ENCODE measurements at regions not wholly inside any gene's neighbourhood (a gene's known extent, or its start where the extent isn't known, plus 50 kb on each side); places are given as distances from the start of the nearest gene placed in this dataset.

GRCh38 chr16:73614131-73614530 lies 566.2 kb upstream of the ZFHX3 start:
- TF ChIP-seq CTCF (IDR thresholded peaks at IDR 0.05) (no peak), EP300 (IDR thresholded peaks at IDR 0.05) (no peak), POLR2A (IDR thresholded peaks at IDR 0.05) (no peak)

Data from suprapubic skin (tissue), 3 donors.